Embryonic facial prominence (tissue), 1 donor: ENCODE measurements at regions not wholly inside any gene's neighbourhood (a gene's known extent, or its start where the extent isn't known, plus 50 kb on each side); places are given as distances from the start of the nearest gene placed in this dataset.
"Not testable (repeated sequence)": the region's sequence is repeated elsewhere in the genome, so short reads cannot be mapped to it uniquely, and the experiment has no call there.

Source experiments
- DNase-seq: peaks from one replicate; pipeline ENCODE4 v3.0.0-alpha.2; 2016; ENCODE audit errors: extremely low spot score

DNA sequence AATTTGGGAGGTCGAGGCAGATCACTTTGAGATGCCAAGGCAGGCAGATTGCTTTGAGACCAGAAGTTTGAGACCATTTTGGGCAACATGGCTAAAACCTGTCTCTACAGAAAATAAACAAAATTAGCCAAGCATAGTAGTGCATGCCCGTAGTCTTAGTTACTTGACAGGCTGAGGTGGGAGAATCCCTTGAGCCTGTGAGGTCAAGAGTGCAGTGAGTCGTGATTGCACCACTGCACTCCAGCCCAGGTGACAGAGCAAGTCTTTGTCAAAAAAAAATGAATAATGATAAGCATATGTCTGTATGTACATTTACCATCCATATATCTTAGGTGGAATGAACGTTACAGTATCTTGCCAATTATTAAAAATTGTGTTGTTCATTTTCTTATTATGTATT lies 2447.7 kb downstream of the PCDH9 start:
- no peak for DNase-seq

GRCh38 chr13:64778002-64778401 lies 2452.1 kb downstream of the PCDH9 start:
- no peak for DNase-seq

GRCh38 chr13:64774915-64775314 lies 2455.2 kb downstream of the PCDH9 start:
- no peak for DNase-seq

DNA sequence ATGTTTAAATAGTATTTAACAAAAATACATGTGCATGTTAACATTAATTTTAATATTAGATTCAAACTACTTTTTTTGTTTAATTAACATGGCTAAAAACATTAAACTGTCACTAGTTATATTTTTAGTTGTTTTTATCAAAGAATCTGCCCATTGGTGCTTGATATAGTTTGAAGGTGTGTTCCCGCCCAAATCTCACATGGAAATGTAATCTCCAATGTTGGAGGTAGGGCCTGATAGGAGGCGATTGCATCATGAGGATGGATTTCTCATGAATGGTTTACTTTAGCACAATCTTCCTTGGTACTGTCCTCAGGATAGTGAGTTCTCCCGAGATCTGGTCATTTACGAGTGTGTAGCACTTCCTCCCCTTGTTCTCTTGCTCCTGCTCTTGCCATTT lies 2459.4 kb downstream of the PCDH9 start:
- DNase-seq: no peak

DNA sequence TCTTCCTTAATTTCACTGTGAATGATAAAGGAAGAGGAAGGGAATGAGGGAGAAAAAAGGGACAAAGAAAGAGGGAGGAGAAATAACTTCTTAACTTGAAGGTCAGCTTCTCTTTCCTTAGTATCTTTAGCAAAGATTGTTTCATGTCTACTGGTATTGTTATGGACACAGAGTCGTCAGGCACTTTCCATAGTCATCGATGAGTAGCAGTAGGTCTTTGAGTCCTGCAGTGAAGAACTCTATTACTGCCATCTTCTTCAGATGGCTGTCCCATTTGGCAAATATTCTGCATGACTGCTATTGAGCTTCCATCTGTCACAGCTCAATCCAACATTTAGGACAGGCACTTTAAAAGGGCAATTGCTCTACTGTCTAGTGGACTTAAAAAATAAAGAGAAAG lies 2463.1 kb downstream of the PCDH9 start:
- DNase-seq: no peak

DNA sequence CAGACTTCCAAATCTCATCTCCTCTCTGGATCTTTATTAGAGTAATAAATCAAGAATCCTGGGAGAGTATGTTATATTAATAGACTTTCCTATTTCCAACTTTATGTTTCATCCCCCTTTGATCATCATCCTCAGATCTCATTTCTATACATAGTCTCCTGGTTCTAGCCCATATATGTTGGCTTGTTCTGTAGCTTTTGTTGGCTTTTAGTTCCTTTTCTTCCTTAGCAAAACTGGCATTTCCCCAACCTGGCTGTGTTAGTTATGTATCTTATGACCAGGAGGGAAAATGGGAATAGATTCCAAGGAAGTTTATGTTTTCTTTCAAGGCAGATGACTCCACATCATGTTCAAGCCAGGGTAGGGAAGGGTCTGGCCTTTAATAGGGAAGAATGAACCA lies 2464.5 kb downstream of the PCDH9 start:
- DNase-seq: no peak

GRCh38 chr13:64758521-64759244 lies 2471.5 kb downstream of the PCDH9 start:
- DNase-seq: no peak

GRCh38 chr13:64756621-64757020 lies 2473.5 kb downstream of the PCDH9 start:
- no peak for DNase-seq

GRCh38 chr13:64755961-64756360 lies 2474.2 kb downstream of the PCDH9 start:
- no peak for DNase-seq

DNA sequence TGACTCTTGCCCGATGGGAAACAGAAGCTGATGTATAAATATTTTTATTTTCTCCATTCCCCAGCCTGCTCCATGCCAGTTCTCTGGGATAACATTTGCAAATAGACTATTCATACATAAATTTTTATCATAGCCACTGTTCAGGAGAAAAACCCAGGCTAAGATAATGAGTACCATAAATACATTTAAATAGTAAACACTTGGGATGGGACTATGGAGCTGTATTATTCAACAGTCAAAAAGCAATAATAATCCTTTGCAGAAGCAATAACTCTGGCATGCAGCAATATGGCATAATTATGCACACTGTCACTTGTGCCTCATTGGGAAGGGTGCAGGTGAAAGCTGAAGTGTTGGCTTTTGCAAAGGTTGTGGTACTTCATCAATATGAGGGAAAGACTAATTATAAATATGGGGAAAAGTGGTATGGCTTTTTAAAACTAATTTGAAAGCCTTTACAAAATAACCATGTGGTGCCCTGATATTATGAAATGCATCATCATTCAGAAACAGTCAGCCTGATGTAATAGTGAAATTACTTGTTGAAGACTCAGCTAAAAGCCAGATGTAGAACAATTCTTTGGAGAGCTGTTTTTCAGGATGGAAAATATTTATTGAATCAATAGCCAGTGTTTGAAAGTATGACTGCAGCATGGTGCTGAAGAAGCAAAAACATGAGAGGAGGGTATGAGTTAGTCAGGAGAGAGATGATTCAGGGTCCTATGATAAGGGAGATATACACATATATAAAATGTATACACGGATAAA lies 2476.7 kb downstream of the PCDH9 start:
- DNase-seq: no peak

DNA sequence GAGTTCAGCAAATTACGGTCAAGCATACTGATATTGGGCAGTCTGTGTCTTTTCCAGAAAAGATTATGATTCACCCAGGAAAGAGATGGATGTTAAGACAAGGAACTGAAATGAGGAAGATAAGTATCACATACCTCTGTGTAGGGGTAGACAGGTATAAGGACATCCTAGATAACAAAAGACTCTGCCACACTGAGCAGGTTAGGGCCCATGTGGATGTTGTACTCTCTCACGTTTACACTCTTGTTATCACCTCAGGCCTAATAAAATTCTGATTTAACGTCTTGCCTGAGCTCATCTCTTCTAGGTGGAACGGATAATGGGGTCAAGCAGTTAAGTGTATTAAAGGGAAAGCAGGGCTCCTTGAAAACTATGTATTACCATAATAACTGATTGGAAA lies 2480.8 kb downstream of the PCDH9 start:
- DNase-seq: no peak

- DNase-seq: no peak
These were observed 2483.3 kb downstream of the PCDH9 start for GRCh38 chr13:64746845-64747244.

- no peak for DNase-seq
These were observed 2489.6 kb downstream of the PCDH9 start for GRCh38 chr13:64740493-64740892.

- no peak for DNase-seq
These were observed 2504.6 kb downstream of the PCDH9 start for GRCh38 chr13:64725492-64725891.

GRCh38 chr13:64723724-64724123 lies 2506.4 kb downstream of the PCDH9 start:
- no peak for DNase-seq

DNA sequence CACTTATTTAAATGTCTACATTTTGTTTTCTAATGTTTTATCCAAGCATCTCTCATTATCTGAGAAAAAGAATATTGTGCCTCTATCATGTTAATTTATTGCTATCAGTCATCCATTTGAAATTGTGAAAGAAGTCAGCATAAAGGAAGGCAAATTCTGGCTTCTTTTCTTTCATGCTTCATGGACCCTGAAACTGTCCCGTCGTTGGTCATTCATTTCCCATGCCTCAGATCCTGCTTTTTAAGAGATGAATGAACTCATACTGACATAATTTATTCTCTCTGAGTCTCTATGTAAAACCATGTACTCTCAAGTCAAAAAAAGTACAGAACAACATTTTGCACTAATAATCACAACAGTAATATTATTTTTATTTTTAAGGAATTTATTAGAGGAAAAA lies 2512.0 kb downstream of the PCDH9 start:
- DNase-seq: no peak

GRCh38 chr13:64716936-64717335 lies 2513.2 kb downstream of the PCDH9 start:
- DNase-seq: no peak

DNA sequence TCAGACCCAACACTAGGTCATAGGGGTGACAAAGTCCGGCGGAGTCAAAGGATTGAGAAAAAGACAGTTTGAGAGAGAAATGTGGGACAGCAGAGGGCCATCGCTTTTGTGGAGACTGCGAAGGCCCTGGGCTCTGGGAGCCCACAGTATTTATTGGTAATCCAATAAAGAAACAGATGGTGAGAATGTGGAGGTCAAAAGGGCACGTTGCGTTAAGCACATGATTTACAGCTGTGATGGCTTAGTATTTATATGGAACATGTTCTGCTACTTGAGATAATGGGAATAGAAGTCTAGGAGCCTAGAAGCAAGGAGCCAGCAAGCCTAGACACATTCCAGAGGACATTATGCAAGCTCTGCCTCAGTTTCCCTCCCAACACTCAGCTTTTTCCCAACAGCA lies 2521.1 kb downstream of the PCDH9 start:
- no peak for DNase-seq

DNA sequence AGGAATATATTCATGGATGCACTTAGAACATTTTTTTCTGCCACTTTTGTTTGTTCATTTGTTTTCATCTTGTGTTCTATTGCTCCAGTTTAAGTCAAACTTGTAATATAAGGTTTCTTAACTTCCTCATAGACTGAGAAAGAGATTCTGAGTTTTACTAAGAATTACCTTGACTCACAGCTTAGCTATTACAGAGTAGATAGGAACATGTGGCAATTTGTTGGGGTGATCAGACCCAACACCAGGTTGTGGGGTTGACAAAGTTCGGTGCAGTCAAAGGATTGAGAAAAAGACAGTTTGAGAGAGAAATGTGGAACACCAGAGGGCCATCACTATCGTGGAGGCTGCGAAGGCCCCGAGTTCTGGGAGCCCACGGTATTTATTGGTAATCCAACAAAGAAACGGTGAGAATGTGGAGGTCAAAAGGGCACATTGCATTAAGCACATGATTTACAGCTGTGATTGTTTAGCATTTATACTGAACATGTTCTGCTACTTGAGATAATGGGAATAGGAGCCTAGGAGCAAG lies 2526.0 kb downstream of the PCDH9 start:
- DNase-seq: no peak

GRCh38 chr13:64697226-64697625 lies 2532.9 kb downstream of the PCDH9 start:
- DNase-seq: no peak

GRCh38 chr13:64688893-64689677 lies 2541.1 kb downstream of the PCDH9 start:
- no peak for DNase-seq

- not testable (repeated sequence) for DNase-seq
These were observed 2543.6 kb downstream of the PCDH9 start for GRCh38 chr13:64686536-64686935.
